ENCODE measurements at regions not wholly inside any gene's neighbourhood (a gene's known extent, or its start where the extent isn't known, plus 50 kb on each side); places are given as distances from the start of the nearest gene placed in this dataset.
A peak's percentile ranks its signal among the peaks of the same experiment; 100 is the strongest.

DNA sequence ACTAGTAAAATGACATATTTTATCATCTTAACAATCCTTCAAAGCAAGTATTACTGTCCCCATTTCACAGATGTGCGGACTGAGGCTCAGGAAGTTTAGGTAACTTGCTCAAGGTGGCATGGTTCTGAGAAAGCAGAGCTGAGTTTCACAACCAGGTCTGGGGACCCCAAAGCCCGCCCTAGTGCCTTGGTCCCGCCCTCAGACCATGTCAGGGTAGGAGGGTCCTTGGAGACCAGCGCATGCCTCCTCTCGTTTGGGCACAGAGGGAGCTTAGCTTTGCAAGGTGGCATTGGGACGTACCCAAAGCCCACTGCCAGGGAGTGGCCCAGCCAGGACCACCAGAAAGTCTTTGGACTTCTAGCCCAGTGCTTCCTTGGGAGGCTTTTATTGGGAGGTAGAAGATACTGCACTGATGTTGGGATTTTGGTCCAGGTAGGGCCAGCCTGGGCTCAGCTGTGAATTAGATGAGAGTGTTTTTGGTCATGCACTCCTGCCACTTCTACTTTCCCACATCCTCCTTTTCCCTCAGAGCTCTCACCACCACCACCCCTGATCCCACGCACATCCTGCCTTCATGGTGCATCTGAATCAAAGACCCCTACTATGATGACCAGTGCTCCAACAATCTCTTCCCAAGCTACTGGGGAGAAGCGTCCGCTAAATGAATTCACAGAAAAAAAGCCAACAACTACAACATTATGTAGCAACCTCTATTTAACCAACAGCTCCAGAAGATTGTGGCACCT, 307.9 kb downstream of the TLE3 start:
- no peak for TF ChIP-seq POLR2A (IDR thresholded peaks at IDR 0.05)
- TF ChIP-seq, protein P1, sequence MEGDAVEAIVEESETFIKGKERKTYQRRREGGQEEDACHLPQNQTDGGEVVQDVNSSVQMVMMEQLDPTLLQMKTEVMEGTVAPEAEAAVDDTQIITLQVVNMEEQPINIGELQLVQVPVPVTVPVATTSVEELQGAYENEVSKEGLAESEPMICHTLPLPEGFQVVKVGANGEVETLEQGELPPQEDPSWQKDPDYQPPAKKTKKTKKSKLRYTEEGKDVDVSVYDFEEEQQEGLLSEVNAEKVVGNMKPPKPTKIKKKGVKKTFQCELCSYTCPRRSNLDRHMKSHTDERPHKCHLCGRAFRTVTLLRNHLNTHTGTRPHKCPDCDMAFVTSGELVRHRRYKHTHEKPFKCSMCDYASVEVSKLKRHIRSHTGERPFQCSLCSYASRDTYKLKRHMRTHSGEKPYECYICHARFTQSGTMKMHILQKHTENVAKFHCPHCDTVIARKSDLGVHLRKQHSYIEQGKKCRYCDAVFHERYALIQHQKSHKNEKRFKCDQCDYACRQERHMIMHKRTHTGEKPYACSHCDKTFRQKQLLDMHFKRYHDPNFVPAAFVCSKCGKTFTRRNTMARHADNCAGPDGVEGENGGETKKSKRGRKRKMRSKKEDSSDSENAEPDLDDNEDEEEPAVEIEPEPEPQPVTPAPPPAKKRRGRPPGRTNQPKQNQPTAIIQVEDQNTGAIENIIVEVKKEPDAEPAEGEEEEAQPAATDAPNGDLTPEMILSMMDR (IDR thresholded peaks at IDR 0.05), result no peak
- 85 to 91% methylated on average over 7 to 9 of the region's 9 CpGs for WGBS, 2 donors
- Histone ChIP-seq H3K27ac (no peak overlapping the region), H3K4me3 (replicated peaks in 1 of 3) (no peak overlapping the region), H3K27me3 (no peaks in the 10 kb centered on the region), H3K9me3 (no peaks in the 10 kb centered on the region), H3K4me1 (peaks cover under 1 to 5% of the 10 kb centered on the region in 2 donors), H3K36me3 (no peaks in the 10 kb centered on the region)
- no peak for DNase-seq
- intact Hi-C loops (cut with DNase I), result no loop called here

DNA sequence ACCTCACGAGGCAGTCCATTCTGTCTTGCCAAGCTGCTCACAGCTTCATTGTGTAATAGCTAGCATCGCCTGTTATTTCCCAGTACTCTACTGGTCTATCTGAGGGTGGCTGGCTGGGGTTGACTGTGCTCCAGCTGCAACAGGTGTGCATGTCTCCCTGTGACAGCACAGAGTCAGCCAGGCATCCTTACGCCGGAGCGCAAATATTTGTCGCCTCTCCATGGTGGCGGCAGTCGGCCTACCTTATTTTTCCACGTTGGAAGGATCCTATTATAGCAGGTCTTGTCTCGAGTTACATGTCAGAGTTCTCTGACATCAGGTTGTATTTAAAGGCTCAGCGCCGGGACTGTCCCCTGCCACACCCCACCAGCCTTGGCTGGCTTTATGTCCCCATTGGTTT, 307.1 kb downstream of the TLE3 start:
- TF ChIP-seq, protein P1 (IDR thresholded peaks at IDR 0.05), result no peak
- no peak for TF ChIP-seq POLR2A (IDR thresholded peaks at IDR 0.05)
- WGBS, 2 donors, result 87 to 91% methylated on average over 12 of the region's 12 CpGs
- intact Hi-C loops (cut with DNase I), result no loop called here
- Histone ChIP-seq H3K27me3 (no peaks in the 10 kb centered on the region), H3K27ac (no peak overlapping the region), H3K36me3 (no peaks in the 10 kb centered on the region), H3K4me3 (replicated peaks in 1 of 3) (no peak overlapping the region), H3K9me3 (no peaks in the 10 kb centered on the region), H3K4me1 (peaks cover 7 to 13% of the 10 kb centered on the region in 2 donors)
- no peak for DNase-seq

DNA sequence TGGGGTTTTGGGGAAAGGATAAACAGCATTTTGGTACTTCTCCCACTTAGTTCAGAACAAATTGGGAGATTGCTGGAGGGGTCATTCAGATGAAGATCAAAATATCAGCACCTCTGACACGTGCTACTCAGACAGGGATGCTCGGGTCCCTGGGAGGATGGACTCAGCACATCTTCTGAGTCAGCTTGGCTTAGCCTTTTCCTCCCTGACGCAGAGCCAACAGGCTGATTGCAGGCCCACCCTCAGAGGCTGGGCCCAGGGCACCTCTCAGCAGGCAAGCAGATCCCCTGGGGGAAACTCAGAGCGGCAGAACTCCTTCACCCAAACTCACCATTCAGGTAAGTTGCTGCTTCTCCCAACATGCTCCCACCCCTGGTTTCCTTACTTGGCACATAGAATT, 304.9 kb downstream of the TLE3 start:
- DNase-seq, result no peak
- no peak overlapping the region for H3K27ac ChIP-seq
- H3K4me1 ChIP-seq, result peaks cover 7 to 17% of the 10 kb centered on the region in 2 donors
- no peaks in the 10 kb centered on the region for H3K9me3 ChIP-seq
- intact Hi-C loops (cut with DNase I), result no loop called here
- H3K27me3 ChIP-seq, result no peaks in the 10 kb centered on the region
- no peaks in the 10 kb centered on the region for H3K36me3 ChIP-seq
- 93 to 94% methylated on average over 3 to 4 of the region's 4 CpGs for WGBS, 2 donors
- H3K4me3 ChIP-seq (replicated peaks in 1 of 3), result no peak overlapping the region
- TF ChIP-seq, protein P1 (IDR thresholded peaks at IDR 0.05), result no peak
- no peak for TF ChIP-seq POLR2A (IDR thresholded peaks at IDR 0.05)

DNA sequence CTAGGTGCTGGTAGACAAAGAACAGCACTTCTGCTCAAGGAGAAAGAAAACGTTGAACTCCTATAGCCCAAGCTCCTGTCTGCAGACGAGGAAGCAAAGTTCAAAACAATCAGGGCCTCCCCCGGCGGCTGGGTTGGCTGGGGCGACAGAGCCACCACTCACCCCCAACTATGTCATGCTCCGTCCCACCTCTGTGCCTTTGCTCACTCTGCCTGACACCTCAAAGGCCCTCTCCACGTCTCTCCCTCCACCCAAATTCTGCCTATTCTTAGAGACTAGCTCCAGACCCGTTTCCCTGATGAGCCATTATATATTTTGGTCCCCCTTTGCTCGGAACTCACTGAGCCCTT, 304.3 kb downstream of the TLE3 start:
- Histone ChIP-seq H3K27me3 (no peaks in the 10 kb centered on the region), H3K4me3 (replicated peaks in 1 of 3) (no peak overlapping the region), H3K27ac (no peak overlapping the region), H3K9me3 (no peaks in the 10 kb centered on the region), H3K4me1 (peaks cover 7 to 17% of the 10 kb centered on the region in 2 donors), H3K36me3 (no peaks in the 10 kb centered on the region)
- no peak for DNase-seq
- intact Hi-C loops (cut with DNase I), result no loop called here
- no peak for TF ChIP-seq POLR2A (IDR thresholded peaks at IDR 0.05)
- TF ChIP-seq, protein P1 (IDR thresholded peaks at IDR 0.05), result no peak
- 86 to 87% methylated on average over 9 of the region's 9 CpGs for WGBS, 2 donors

DNA sequence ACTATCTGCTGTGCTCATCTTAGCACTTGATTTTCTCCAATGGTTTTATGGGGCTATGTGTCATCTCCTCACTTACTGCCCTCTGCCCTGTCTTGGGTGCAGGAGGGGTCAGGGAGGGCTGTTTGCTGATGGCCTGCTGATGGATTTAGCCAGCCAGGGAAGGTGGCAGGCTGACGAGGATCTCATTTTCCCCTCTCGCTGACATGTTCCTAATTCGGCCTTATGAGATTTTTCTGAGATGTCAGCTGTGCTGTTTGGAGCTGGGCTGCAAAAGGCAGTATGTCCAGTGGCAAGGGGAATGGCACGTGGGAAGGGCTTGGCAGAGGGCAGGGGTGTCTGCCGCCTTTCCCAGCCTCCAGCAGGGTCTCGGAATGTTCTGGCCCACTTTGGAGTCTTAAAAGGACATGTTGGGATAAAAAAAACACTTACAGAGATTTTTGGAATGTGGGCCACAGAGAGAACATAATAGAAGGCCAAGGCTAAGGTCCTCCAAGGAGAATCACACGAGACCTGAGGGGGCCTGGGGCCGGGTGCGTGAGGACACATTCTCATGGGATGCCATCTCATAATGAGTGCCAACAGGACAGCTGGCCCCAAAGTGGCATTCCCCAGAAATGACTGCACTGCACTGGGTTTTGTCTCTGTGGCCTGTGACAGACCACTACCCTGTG, 303.8 kb downstream of the TLE3 start:
- no peak for TF ChIP-seq POLR2A (IDR thresholded peaks at IDR 0.05)
- TF ChIP-seq, protein P1 (IDR thresholded peaks at IDR 0.05), result no peak
- peak overlapping the region in 1 of 3 donors; percentile 77 for H3K27ac ChIP-seq
- peaks cover 7 to 17% of the 10 kb centered on the region in 2 donors for H3K4me1 ChIP-seq
- no peaks in the 10 kb centered on the region for H3K27me3 ChIP-seq
- H3K4me3 ChIP-seq (replicated peaks in 1 of 3), result no peak overlapping the region
- no peak for DNase-seq
- no peaks in the 10 kb centered on the region for H3K36me3 ChIP-seq
- no peaks in the 10 kb centered on the region for H3K9me3 ChIP-seq
- 81 to 85% methylated on average over 9 of the region's 9 CpGs for WGBS, 2 donors
- intact Hi-C loops (cut with DNase I), result no loop called here

Data from thyroid gland (tissue), 4 donors.